ENCODE measurements at regions not wholly inside any gene's neighbourhood (a gene's known extent, or its start where the extent isn't known, plus 50 kb on each side); places are given as distances from the start of the nearest gene placed in this dataset.
A peak's percentile ranks its signal among the peaks of the same experiment; 100 is the strongest.

- 46 to 57% methylated on average over 3 of the region's 3 CpGs for WGBS, 2 donors
- ATAC-seq (no peak), DNase-seq (no peak)
- intact Hi-C loops (cut with DNase I): no loop called here
- Histone ChIP-seq H3K36me3 (replicated peaks in 1 of 2; ENCODE audit: insufficient read depth in 1 of 2, low read depth in 2 of 2) (no peaks in the 10 kb centered on the region), H3K4me3 (no peak overlapping the region), H3K27ac (no peak overlapping the region), H3K9me3 (no peaks in the 10 kb centered on the region), H3K4me1 (no peaks in the 10 kb centered on the region), H3K27me3 (no peaks in the 10 kb centered on the region)
- TF ChIP-seq POLR2A (IDR thresholded peaks at IDR 0.05) (no peak), CTCF (IDR thresholded peaks at IDR 0.05) (no peak)
These were observed 298.6 kb upstream of the DNAJC19 start for GRCh38 chr3:181288145-181288544.

- Histone ChIP-seq H3K36me3 (replicated peaks in 1 of 2; ENCODE audit: insufficient read depth in 1 of 2, low read depth in 2 of 2) (no peaks in the 10 kb centered on the region), H3K9me3 (no peaks in the 10 kb centered on the region), H3K27ac (no peak overlapping the region), H3K27me3 (no peaks in the 10 kb centered on the region), H3K4me3 (no peak overlapping the region), H3K4me1 (no peaks in the 10 kb centered on the region)
- intact Hi-C loops (cut with DNase I): no loop called here
- ATAC-seq (no peak), DNase-seq (no peak)
- 61 to 75% methylated on average over 2 of the region's 2 CpGs for WGBS, 2 donors
- no peak for TF ChIP-seq CTCF (IDR thresholded peaks at IDR 0.05)
- TF ChIP-seq POLR2A (IDR thresholded peaks at IDR 0.05): no peak
These were observed 289.7 kb upstream of the DNAJC19 start for GRCh38 chr3:181279239-181279565.

GRCh38 chr3:181278468-181279238 lies 289.1 kb upstream of the DNAJC19 start:
- no peak for ATAC-seq
- Histone ChIP-seq H3K4me1 (no peaks in the 10 kb centered on the region), H3K27ac (no peak overlapping the region), H3K36me3 (replicated peaks in 1 of 2; ENCODE audit: insufficient read depth in 1 of 2, low read depth in 2 of 2) (no peaks in the 10 kb centered on the region), H3K9me3 (no peaks in the 10 kb centered on the region), H3K27me3 (no peaks in the 10 kb centered on the region), H3K4me3 (no peak overlapping the region)
- TF ChIP-seq POLR2A (IDR thresholded peaks at IDR 0.05): no peak
- TF ChIP-seq CTCF (IDR thresholded peaks at IDR 0.05): peak in 2 of 7 experiments; percentile 5 to 8
- intact Hi-C loops (cut with DNase I): no loop called here
- WGBS, 2 donors: 23 to 33% methylated on average over 5 of the region's 5 CpGs
- no peak for DNase-seq

GRCh38 chr3:181276358-181276896 lies 286.9 kb upstream of the DNAJC19 start:
- WGBS, 2 donors: 54 to 60% methylated on average over 6 of the region's 6 CpGs
- ATAC-seq (no peak), DNase-seq (no peak)
- Histone ChIP-seq H3K4me3 (no peak overlapping the region), H3K27me3 (no peaks in the 10 kb centered on the region), H3K36me3 (replicated peaks in 1 of 2; ENCODE audit: insufficient read depth in 1 of 2, low read depth in 2 of 2) (no peaks in the 10 kb centered on the region), H3K27ac (no peak overlapping the region), H3K9me3 (no peaks in the 10 kb centered on the region), H3K4me1 (no peaks in the 10 kb centered on the region)
- TF ChIP-seq CTCF (IDR thresholded peaks at IDR 0.05): no peak
- no peak for TF ChIP-seq POLR2A (IDR thresholded peaks at IDR 0.05)
- intact Hi-C loops (cut with DNase I): no loop called here

GRCh38 chr3:181274025-181274424 lies 284.5 kb upstream of the DNAJC19 start:
- Histone ChIP-seq H3K27me3 (no peaks in the 10 kb centered on the region), H3K4me1 (no peaks in the 10 kb centered on the region), H3K36me3 (replicated peaks in 1 of 2; ENCODE audit: insufficient read depth in 1 of 2, low read depth in 2 of 2) (no peaks in the 10 kb centered on the region), H3K9me3 (no peaks in the 10 kb centered on the region), H3K4me3 (no peak overlapping the region), H3K27ac (no peak overlapping the region)
- WGBS, 2 donors: 67 to 79% methylated on average over 1 of the region's 1 CpG
- DNase-seq (no peak), ATAC-seq (no peak)
- no peak for TF ChIP-seq CTCF (IDR thresholded peaks at IDR 0.05)
- TF ChIP-seq POLR2A (IDR thresholded peaks at IDR 0.05): no peak
- intact Hi-C loops (cut with DNase I): no loop called here

All from body of pancreas (tissue), 4 donors.